ENCODE measurements at regions not wholly inside any gene's neighbourhood (a gene's known extent, or its start where the extent isn't known, plus 50 kb on each side); places are given as distances from the start of the nearest gene placed in this dataset.

DNA sequence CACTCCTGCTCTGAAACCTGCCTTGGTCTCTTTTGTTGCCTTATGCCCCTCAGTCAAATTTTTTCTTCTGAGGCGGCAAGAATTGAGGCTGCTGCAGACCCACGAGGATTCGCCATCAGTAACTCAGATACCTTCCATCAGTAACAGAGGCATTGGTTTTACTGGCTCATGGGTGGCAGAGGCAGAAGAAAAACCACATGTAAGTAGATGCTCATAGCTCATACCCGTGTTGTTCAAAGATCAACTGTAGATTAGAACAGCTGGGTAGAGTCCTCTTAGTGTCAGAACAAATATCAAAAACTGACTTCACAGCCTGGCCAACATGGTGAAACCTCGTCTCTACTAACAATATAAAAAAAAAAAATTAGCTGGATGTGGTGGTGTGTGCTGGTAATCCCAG is 598.0 kb upstream of the SOX11 start:
- no peak for DNase-seq

DNA sequence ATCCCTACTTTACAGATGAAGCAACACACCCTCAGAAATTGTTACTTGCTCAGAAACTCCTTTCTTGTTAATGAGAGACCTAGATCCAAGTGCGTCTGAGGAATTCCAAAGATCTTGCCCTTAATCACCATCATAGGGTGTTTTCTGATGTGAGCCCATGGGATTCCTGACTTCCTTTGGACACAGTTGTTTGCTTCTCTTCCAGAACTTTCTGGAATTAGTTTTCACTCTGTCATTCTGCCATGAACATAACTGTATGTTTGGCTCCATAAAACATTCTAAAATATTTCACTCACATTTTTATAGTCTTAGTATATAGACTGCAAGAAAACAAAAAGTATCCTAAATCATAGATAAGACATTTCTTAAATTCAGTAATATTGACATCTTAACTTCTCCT is 593.9 kb upstream of the SOX11 start:
- DNase-seq = no peak

DNA sequence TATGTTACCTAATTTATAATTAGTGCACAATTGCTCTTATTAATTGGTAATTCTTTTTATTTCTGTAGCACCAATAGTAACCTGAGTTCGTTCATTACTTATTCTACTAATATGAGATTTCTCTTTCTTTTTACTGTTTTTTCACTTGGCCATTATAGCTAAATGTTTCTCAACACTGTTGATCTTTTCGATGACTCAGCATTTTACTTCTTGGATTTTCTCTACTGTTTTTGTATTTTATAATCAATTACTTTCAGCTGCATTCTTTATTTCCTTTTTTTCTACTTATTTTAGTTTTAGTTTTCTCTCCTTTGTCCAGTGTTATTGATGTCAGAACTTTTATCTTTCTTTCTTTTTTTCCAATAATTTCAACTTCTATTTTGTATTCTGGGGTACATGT is 589.4 kb upstream of the SOX11 start:
- DNase-seq = no peak

DNA sequence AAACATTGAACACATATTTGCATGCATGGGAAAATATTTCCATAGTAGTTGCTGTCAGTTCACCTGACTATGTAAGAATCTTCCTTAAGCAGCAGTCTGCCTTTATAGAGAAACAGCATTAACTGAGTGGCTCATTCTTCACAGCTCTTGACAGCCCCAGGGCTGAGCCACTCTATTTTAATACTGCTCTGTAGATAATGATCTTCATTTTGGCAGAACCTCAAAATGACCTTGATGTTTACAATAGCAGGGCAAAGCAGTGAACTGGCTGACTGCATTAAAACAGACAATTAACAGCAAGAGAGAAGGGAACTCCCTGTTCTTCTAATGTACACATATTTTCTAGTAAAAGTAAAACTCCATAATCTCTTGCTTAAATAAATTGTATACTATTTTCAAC is 580.6 kb upstream of the SOX11 start:
- DNase-seq = no peak

DNA sequence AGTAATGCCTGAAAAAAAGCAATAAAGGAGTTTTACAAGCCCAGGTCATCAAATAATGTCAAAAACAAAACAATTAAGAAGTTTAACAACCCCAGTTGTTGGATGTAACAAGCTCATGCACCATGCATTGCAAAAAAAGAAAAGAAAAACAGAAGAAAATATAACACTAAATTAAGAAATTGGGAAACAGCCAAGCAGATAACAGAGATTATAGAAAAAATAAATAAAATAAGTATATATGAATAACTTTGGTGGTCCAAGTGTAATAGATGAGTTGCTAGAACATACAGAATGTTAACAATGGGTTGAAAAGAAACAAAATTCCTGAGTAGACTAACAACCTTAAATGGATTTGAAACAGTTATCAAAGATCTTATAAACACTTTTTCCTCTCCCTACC is 573.1 kb upstream of the SOX11 start:
- no peak for DNase-seq

DNA sequence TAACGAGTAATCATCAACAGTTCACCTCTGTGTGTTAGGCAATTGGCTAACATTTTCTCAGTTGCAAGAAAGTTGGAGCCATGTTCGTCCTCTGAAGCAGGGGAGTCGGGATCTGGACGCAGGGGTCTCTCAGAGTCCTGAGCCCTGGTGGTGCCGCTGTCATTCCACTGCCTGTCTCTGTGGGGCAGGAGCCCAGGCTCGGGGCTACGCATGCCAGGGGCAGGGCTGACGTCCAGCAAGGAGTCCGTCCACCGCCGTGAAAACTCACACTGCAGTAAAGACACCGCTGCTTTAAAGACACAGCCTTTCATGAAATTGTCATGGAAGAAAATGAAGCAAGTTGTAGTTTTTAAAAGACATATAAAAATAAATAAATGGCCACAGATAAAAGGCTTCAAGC is 571.1 kb upstream of the SOX11 start:
- DNase-seq = no peak

DNA sequence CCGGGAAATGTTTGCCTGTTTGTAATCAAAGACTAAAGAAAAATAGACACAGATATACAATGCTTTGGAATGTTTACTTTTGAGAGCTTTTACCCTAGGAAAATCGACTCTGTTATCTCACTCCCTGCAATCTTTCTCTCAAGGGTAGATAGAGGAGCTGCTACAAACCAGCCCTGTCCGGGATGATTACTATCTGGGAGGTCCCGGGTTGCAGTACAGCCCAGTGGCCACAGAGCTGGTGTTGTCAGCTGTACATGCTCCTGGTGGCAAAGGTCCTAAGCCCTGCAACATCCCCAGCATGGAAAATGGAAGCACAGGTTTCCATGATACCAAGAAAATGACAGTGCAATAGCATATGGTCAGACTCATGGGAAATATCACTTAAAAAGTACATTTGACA is 570.5 kb upstream of the SOX11 start:
- no peak for DNase-seq

DNA sequence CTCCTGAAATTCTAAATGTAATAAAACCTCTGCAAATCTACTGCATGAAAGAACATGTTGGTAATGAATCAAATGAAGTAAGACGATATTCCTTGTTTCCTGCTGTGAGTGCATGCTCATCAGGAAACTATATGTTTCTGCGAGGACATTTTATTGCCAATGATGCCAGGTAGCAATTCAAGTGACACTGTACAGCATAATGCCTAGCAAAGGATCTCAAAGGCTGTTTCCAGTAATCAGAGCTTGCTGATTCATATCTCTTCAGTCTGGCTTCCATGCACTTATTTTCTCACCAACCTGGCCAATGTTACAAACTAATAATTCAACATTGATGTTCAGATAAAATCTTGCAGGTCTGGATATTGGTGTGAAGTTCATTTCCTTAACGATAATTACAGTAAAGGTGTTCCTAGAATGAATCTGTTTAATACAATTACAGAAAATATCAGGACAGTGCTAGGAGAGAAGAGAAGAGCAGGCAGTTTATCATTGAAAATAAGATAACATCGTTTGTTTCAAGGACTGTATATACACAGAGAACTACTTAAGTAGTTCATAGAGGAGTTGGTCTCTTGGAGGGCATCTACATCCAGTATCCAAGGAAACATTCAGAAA is 568.5 kb upstream of the SOX11 start:
- no peak for DNase-seq

DNA sequence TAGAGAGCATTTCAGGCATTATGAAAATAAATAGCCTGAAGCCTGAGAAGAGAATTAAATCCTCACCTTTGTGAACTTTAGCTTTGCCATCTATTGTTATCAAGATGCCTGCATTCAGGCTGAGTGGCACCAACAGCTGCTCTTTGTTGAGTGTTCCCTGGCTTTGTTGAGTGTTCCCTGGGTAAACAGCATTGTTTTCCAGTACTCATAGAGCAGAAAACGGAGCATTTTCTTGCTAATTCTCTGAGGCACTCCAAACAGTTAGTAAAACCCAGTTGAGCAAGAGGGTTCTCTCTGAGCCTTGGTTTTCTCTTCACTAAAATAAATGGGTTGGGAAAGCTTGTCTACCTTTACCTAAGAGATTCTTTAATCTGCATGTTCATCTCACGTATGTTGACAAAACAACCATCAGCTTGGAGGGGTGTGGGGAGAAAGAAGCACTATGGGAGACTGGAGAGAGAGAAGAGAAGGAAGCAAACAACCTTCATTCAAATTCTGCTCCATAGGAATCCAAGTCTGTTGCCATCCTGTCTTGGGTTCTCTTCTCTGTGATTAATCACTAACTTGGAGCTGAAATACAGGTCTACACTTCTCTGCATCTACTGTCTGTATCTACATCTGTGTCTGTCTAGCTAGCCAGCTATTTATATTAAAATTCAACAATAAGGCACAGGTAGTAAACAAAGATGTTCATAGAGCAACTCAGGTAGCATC is 567.0 kb upstream of the SOX11 start:
- no peak for DNase-seq

DNA sequence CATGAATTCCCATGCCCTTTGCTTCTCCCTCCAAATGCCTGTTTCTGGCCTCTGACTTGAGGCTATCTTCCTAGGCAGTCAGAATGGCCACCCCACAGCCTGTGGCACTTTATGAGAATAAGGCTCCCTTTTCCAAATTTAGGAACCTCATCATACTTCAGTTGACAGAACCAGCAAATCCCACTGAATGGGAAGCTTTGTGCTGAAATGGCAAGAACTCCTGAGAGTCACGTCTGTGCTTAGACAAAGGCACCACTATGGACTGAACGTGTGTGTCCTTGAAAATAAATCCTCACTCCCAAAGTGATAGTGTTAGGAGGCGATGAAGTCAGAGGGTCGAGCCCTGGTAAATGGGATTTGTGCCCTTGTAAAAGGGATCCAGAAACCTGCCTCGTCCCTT is 559.9 kb upstream of the SOX11 start:
- DNase-seq = no peak

DNA sequence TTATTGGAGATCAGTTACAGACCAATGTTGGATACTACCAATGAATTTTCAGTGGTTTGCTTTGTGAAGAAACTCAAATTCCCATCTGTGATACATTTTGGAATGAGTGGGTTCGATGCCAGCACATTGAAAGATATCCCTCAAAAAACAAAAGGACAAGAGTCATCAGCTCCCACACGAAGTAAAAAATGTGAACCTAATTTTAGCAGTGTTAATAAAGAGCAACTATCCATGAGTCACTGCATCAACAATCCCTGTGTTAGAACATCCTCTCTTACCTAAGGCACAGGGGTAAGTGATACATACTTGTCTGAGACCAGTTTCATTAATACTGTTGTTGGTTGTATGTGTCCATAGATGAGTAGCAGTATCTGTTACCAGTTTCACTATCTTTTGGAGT is 551.8 kb upstream of the SOX11 start:
- no peak for DNase-seq

DNA sequence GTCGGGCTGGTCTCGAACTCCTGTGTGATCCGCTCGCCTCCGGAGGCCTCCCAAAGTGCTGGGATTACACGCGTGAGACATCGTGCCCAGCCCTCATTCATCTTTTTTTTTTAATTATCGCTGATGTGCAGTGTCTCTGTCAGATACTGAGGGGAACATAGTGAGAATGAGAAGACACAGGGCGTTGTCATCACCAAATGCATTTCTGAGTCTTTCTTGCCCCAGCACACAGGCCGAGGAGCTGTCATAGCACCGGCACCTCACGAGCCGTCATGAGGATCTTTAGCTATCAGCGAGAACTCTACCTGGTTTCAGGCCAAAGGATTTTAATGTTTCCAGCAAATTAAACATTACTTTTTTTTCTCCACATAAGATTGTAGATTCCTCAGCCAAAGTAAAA is 548.0 kb upstream of the SOX11 start:
- no peak for DNase-seq

DNA sequence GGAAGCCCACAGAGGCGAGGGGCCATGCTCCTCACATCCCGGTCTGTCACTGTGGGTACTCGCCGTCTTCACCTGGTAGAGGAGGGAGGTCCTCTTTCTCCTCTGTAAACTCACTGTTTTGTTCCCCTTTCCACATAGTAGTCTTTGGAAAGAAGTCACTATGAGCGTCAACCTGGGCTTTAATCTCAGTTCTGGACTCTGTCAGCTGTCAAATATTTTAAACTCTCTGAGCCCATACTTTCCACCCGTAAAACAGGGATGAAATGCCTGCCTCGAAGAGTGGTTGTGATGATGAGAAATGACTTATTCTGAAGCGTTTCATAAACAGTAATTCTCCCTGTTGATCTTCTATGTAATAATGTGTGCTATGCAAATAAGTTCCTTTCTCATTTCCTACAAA is 547.1 kb upstream of the SOX11 start:
- no peak for DNase-seq

DNA sequence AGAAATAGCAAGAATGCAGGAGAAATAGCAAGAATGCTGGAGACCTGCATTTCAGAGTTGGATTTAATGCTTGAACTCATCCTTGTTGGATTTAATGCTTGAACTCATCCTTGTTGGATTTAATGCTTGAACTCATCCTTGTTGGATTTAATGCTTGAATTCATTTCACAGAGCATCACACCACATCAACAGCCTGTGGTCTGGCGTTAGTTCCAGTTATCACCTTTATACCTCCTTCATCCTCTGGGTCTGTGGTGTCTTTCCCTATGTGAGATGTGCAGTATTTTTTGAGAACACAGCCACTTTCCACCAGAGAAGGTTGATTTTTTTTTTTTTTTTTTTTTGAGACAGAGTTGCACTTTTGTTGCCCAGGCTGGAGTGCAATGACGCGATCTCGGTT is 546.4 kb upstream of the SOX11 start:
- no peak for DNase-seq

DNA sequence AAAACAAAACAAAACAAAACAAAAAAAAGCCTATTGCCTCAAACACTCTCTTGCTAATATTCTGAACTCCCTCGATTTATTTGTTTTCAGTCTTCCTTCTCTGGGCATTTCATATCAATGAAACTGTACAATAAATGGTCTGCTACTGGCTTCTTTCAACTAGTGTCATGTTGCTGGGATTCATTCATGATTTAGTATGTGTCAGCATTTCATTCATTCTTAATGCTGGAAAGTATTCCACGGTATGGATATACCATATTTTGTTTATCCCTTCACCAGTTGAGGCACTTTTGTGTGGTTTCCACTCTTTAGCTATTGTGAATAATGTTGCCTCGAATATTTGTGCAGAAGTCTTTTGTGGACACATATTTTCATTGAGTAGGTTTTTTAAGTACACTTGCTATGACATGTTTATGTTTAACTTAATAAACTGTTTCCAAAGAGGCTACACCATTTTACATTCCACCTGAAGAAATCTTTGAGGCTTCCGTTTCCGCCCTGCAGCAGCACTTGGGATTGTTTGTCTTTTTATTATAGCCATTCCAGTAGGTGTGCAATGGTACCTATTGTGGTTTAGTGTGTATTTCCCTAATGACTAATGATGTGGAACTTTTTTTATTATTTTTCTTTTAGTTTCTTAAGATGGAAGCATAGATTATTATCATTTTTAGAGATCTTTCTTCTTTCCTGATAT is 543.6 kb upstream of the SOX11 start:
- DNase-seq = no peak

DNA sequence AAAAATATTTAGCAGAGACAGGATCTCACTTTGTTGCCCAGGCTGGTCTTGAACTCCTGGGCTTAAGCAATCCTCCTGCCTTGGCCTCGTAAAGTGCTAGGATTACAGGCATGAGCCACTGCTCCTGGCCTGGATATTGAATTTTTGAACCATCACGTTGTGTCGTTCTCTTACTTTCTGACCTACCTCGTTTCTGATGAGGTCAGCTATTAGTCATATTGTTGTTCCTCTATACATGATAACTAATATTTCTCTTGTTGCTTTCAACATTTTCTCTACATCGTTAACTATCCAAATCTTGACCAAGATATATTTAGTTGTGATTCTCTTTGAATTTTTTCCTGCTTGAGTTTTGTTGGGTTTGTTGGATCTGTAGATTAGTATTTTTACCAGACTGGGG is 541.3 kb upstream of the SOX11 start:
- DNase-seq = no peak

DNA sequence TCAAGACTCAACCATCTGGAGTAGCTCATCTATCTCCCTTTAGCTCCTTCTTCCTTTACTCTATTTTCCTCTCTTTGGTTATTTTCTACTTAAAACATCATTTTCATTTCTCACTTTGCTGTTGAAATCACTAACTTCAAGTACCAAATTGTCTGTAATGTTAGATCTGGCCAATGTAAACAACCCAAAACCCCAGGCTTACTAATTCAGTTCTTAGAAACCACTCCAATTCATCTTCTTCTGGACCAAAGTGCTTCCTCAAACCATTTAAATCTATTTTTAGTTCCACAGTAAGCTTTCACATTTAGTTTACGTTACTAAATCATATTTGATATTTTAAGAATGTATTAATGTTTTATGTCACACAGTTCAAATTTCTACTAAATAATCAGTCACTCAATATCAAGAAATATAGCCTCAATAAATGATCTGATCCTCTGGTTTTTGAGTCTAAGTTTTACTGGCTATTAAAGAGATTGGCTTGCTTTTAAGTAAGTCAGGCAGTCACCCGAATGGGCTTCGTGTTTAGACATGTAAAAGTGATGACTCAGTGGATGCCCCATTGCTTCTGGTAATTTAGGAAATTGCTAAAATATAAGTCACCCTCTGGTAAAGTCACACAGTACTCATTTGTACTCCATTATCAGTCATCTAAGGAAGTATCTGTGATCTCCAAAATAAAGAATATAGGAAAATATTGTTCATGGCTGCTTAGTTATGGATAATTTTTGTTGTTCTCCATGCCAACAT is 527.2 kb upstream of the SOX11 start:
- no peak for DNase-seq

DNA sequence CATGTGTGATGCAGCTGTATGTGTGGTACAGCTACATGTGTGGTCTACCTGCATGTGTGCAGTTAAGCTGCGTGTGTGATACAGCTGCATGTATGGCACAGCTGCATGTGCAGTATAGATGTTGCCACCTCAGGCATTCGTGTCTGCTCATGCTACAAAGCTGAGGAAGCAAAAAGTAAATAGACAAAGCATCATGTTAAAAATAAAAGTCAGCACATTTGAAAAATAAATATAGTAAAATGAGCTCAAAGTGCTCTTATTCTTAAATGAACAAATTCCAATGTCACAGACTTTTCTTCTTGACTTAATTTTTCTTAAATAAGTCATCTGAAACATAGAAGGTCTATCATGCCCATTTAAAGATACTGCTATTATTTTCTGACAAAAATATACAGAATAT is 519.3 kb upstream of the SOX11 start:
- DNase-seq = no peak

DNA sequence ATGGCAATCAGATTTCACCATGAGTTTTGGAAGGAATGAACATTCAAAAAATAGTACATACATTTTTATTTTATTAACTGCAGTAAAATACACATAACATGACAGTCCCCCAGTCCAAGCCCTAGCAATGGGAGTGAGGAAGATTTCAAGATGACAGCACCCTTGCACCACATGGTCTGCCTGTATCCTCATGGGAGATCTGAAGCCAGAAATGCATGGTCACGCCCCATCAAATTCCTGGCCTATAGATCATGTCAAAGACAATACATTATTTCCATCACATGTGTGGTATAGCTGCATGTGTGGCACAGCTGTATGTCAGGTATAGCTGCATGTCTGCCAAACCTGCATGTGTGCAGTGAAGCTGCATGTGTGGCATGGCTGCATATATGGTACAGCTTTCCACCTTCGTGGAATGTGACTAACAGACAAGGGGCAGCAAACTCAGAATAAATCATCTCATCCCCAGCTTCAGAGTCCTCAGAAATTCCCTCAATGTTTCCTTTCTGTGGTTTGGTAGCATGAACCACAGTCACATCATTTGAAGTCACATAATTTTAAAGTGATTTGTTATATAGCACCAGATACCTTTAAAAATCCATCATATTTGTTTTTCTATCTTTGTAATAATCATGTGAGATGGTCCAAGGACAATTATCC is 518.2 kb upstream of the SOX11 start:
- no peak for DNase-seq

DNA sequence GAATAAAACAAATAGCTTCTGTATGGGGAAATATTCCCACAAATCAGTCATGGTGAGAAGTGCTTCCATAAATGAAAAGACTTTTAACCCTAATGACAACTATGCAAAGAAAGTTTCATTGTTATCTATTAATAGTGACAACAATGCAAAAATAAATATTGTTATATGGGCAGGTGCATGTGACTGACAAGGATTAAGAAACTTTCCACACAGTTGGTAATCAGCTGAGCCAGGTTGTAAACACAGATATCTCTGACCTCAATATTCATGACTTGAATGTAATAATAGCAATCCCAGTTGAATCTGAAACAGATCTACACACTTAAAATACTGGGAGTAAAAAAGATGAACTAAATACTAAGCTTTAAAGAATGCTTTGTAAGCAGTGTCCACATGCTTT is 517.0 kb upstream of the SOX11 start:
- DNase-seq = no peak

DNA sequence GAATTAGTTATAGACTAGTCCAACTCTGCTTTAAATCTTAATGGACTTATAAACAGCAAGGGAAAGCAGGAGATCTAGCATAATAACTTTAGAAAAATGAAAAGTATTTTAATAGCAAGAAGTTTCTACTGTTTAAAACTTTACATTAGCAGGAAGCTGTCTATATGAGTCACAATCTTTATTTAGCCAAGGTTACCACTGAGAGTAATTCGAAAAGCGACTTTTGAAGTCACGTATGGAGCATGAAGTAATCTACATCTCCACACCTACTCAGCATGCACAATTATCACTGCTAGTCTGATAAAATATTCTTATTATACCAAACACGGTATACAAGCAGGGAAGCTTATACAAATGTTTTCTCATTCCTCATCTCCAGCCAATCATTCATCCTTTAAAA is 515.4 kb upstream of the SOX11 start:
- DNase-seq = no peak

DNA sequence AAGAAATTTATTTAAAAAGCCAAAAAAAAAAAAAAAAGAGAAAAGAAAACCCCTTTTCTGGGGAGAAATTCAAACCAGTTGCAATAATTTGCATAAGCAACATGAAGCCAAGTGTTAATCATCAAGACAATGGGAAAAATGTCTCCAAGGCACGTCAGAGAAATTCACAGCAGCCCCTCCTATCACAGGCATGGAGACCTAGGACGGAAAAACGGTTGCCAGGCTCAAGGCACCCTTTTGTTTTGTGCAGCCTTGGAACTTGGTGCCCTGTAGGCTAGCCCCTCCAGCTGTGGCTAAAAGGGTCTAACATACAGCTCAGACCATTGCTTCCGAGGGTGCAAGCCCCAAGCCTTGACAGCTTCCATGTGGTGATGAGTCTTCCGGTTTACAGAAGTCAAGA is 509.2 kb upstream of the SOX11 start:
- DNase-seq = no peak

DNA sequence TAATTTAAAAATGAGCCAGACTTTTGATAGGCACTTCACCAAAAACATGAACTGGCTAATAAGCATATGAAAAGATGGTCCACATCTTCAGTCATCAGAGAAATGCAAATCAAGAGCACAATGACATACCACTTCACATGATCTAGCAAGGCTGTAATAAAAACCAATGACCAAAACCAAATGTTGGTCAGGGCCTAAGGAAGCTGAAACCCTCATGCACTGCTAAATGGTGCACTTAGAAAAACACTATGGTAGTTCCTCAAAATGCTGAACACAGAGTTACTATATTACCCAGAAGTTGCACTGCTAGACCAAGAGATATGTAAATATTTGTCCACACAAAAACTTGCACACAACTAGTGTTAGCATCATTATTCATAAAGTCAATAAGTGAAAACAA is 504.9 kb upstream of the SOX11 start:
- no peak for DNase-seq

Measured in right hindlimb (tissue), 1 donor.